22Rv1 (cell line): ENCODE measurements at regions not wholly inside any gene's neighbourhood (a gene's known extent, or its start where the extent isn't known, plus 50 kb on each side); places are given as distances from the start of the nearest gene placed in this dataset.

Experiments used
- H3K27ac ChIP-seq: fragments of 450-650 bp; 2 replicates; pipeline ENCODE4 v1.5.1; 2017
- CTCF ChIP-seq: fragments of 450-650 bp; IDR thresholded peaks from 2 replicates; pipeline ENCODE4 v1.5.1; 2017; ENCODE audit warnings: mild to moderate bottlenecking
- ZFX ChIP-seq: fragments of 450-650 bp; IDR thresholded peaks from 2 replicates; pipeline ENCODE4 v1.6.1; 2017; ENCODE audit warnings: antibody characterized with exemption, borderline replicate concordance

- TF ChIP-seq CTCF (no peak), ZFX (no peak)
- no peak overlapping the region for H3K27ac ChIP-seq
These were observed 665.4 kb downstream of the BCL11A start for GRCh38 chr2:59888015-59888414.

- TF ChIP-seq CTCF (no peak), ZFX (no peak)
- H3K27ac ChIP-seq: no peak overlapping the region
These were observed 666.1 kb downstream of the BCL11A start for GRCh38 chr2:59887366-59887765.

GRCh38 chr2:59886759-59887158 lies 666.7 kb downstream of the BCL11A start:
- no peak overlapping the region for H3K27ac ChIP-seq
- TF ChIP-seq ZFX: no peak
- TF ChIP-seq CTCF: no peak

GRCh38 chr2:59885541-59885940 lies 667.9 kb downstream of the BCL11A start:
- no peak for TF ChIP-seq CTCF
- TF ChIP-seq ZFX: no peak
- H3K27ac ChIP-seq: no peak overlapping the region

- TF ChIP-seq CTCF (no peak), ZFX (no peak)
- H3K27ac ChIP-seq: no peak overlapping the region
These were observed 669.3 kb downstream of the BCL11A start for GRCh38 chr2:59884166-59884565.

GRCh38 chr2:59882822-59883221 lies 670.6 kb downstream of the BCL11A start:
- no peak overlapping the region for H3K27ac ChIP-seq
- TF ChIP-seq ZFX: no peak
- no peak for TF ChIP-seq CTCF

GRCh38 chr2:59882279-59882678 lies 671.2 kb downstream of the BCL11A start:
- TF ChIP-seq CTCF: no peak
- no peak for TF ChIP-seq ZFX
- H3K27ac ChIP-seq: no peak overlapping the region
